GM19238 (cell line): ENCODE measurements at regions not wholly inside any gene's neighbourhood (a gene's known extent, or its start where the extent isn't known, plus 50 kb on each side); places are given as distances from the start of the nearest gene placed in this dataset.

Experiments
- DNase-seq: peaks from one replicate; pipeline ENCODE4 v3.0.0; 2011; ENCODE audit warnings: low spot score; ENCODE audit not compliant: insufficient read length

DNA sequence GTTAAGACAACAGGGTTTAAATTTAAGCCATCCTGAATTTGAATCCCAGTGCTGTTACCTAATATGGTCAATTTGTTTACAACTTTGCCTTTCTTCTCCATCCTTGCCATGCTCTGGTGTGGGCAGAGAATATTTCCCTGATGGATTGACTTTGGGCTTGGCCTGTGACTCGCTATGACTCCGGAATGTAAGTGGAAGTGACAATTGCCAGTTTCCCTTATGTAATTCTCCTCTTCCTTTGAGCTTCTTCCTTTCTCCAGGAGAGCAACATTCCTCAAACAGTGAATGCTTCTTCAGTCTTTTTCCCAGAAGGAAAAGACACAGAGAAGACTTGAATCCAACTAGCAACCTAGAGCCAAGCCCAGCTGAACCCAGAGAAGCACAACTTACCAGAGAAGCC lies 159.1 kb downstream of the LURAP1L start:
- DNase-seq: no peak

- no peak for DNase-seq
Measured at GRCh38 chr9:12934545-12935272, 159.9 kb downstream of the LURAP1L start.

- no peak for DNase-seq
Measured at GRCh38 chr9:12935714-12936113, 160.9 kb downstream of the LURAP1L start.

- no peak for DNase-seq
Measured at GRCh38 chr9:12954441-12954840, 179.6 kb downstream of the LURAP1L start.

DNA sequence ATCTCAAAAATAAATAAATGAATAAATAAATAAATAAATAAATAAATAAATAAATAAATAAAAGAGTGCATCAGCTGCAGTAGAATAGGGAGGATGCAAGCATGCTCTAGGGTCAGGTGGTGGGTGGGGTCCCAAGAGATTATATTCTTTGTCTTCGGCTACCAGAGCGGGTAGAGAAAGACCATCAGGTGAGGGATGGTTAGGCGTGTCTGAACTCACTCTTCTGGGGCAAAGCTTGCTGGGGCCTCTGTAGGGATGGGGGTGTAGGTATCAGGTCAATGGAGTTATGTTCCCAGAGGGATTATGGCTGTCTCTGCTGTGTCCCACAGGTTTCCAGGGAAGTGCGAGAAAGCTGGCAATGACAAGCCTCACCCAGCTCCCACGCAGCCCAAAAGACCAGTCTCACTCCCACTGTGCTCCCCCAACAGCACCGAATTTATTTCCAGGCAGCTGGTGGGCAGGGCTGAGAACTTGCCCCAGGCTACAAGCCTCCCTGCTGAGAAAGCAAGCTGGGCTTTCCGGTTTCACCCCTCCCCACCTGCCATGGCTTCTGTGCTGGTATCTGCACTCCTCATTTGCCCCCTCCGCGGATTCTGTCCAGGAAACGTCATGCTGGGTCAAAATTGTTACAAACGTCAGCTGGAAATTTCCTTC lies 180.8 kb downstream of the LURAP1L start:
- no peak for DNase-seq

GRCh38 chr9:12956261-12956660 lies 181.4 kb downstream of the LURAP1L start:
- DNase-seq: no peak

- DNase-seq: no peak
Measured at GRCh38 chr9:12956805-12957204, 182.0 kb downstream of the LURAP1L start.

GRCh38 chr9:12958279-12958678 lies 183.5 kb downstream of the LURAP1L start:
- no peak for DNase-seq

DNA sequence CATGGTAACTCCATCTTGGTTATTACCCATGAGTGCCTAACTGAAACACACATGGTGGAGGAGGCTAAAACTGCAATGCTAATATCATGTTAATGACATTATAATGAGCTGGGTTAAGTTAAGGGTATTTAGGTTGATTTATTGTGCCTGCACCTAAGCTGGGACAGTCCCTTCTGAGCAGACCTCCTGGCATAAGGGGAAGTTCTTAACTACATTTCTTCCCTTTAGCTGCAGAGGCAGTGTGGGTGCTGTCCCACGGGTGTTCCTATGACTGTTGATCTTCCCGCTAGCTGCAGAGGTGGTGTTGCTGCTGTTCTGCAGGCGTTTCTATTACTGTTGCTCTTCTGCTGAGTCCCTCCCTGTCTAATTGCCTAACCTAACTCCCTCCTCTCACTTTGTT lies 183.9 kb downstream of the LURAP1L start:
- DNase-seq: no peak

- DNase-seq: no peak
Measured at GRCh38 chr9:12961276-12961809, 186.5 kb downstream of the LURAP1L start.

GRCh38 chr9:12963537-12963936 lies 188.7 kb downstream of the LURAP1L start:
- no peak for DNase-seq

- no peak for DNase-seq
Measured at GRCh38 chr9:12964271-12964670, 189.5 kb downstream of the LURAP1L start.

DNA sequence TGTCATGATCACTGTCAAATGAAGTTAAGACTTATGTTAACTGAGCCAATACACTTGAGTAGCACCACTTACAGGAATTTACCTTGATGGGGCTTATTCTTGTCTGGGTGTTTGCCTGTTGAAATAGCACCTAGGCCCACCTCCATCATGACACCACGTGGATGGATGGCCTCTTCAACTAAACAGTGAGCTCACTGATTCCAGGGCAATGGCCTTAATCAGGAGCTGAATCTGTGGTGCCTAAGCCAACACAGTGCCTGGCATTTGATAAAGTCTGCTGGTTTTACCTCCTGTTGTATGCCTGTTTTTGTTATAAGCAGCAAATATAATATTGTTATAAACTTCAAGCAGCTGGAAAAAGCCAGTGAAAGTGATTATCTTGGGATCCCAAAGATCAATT lies 190.5 kb downstream of the LURAP1L start:
- DNase-seq: no peak

DNA sequence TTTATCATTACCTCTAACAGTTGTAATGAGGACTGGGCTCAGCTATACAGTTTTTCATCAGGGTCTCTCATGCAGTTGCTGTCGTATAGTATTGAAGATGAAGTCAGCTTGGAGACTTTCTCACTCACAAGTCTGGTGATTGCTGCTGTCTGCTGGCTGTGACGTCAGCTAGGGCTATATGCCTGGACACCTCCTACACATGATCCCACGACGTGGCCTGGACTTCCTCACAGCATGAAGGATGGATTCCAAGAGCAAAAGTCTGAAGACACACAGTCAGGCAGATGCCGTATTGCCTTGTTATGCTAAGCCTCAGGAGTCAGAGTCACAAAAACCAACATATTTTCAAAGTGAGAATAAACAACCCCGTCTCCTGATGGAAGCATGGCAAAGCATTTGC lies 193.3 kb downstream of the LURAP1L start:
- DNase-seq: no peak

DNA sequence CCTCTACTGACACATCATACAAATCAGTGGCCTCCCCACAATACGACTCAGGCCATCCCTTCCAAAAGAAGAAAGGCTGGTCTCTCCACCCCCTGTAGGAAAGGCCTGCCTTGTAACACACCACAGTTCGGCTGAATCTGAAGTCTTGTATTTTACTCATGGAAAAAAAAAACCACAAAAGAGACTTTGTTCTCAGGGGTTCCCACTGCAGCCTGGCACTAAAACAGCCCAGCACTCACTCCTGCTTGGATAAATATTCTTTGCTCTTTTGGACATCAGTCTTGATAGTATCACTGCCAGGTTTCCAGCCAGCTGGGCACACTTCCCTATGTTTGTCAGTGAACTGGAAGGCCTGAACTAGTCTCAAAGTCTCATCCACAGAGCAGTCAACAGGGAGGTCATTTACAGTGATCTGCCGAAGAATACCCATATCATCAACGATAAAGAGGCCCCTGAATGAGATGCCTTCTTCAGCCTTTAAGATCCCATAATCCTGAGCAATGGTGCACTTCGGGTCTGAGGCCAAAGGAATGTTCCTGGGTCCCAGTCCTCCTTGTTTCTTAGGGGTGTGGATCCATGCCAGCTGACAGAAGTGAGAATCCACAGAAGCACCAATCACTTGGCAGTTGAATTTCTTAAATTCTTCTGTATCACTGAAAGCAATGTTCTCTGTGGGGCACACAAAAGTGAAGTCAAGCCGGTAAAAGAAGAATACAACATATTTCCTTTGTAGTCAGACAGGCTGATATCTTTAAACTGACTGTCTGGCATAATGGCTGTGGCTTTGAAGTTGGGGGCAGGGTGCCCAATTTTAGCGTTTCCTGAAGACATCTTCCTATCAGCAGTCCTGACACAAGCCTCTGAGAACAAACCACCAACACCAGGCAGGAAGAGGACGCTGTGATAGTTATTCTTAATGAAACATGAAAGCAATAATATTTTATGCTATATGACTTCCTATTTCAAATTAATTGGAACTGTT lies 198.1 kb downstream of the LURAP1L start:
- no peak for DNase-seq

GRCh38 chr9:12973710-12974109 lies 198.9 kb downstream of the LURAP1L start:
- DNase-seq: no peak

DNA sequence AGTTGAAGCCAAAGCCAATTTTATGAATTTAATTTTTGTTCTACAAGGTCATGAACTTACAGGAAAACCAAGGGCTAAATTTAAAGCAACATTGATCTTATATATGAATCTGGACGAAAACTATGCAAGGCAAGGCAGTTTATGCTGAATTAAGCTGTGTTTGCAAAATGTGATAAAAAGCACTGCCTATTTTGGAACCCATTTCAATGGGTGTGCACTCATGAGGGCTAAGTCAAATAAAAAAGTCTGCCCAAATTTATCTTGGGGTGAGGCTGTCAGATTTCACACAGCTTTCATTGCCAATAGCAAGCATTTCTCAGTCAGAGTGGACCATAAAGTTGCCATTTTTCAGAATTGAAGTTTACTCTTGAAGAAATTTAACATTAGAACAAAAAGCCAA lies 199.9 kb downstream of the LURAP1L start:
- DNase-seq: no peak

- no peak for DNase-seq
Measured at GRCh38 chr9:12975496-12975895, 200.7 kb downstream of the LURAP1L start.

GRCh38 chr9:12980085-12980851 lies 205.4 kb downstream of the LURAP1L start:
- no peak for DNase-seq

DNA sequence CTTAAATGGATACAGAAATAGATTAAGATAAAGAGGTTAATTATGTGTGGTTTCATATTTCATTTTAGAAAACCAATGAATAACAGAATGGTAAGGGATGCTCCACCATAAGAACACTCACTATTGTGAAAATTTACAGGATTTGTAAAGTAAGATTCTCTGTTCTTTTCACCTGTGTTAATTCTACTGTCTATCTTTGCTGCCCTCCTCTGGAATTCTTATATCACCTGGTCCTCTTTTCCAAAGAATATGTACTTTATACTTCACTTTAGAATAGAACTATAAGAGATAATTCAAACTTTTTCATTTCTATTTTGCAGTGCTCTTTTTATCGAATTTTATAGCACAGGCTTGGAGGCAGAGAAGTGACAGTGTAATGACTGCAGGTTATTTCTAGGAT lies 213.4 kb downstream of the LURAP1L start:
- no peak for DNase-seq

- no peak for DNase-seq
Measured at GRCh38 chr9:12989669-12990068, 214.8 kb downstream of the LURAP1L start.
